Thoracic aorta (tissue), 2 donors: ENCODE measurements at regions not wholly inside any gene's neighbourhood (a gene's known extent, or its start where the extent isn't known, plus 50 kb on each side); places are given as distances from the start of the nearest gene placed in this dataset.

Experiments
- ATAC-seq: fragments of 150-250 bp; one replicate; pipeline ENCODE4 v1.8.0; 2017; ENCODE audit warnings: low read depth; ENCODE audit not compliant: insufficient number of reproducible peaks, low FRiP score
- DNase-seq: peaks from one replicate; pipeline ENCODE4 v3.0.0-alpha.2; 2020; ENCODE audit warnings: low spot score
- H3K27ac ChIP-seq, 2 donors: fragments of 200-600 bp; sonication (generic); 1 replicate in 1 of 2; 2 replicates in 1 of 2; pipeline ENCODE4 v1.5.1; 2016; ENCODE audit warnings: mild to moderate bottlenecking in 2 of 2, moderate library complexity in 2 of 2
- H3K27me3 ChIP-seq: fragments of 200-600 bp; sonication (generic); replicated peaks from 2 replicates; pipeline ENCODE4 v1.6.0; 2016; ENCODE audit warnings: mild to moderate bottlenecking; ENCODE audit not compliant: insufficient read depth
- H3K36me3 ChIP-seq: fragments of 200-600 bp; sonication (generic); one replicate; pipeline ENCODE4 v1.5.1; 2016
- H3K4me1 ChIP-seq, 2 donors: fragments of 200-600 bp; sonication (generic); 1 replicate in 1 of 2; 2 replicates in 1 of 2; pipeline versions ENCODE4 v1.5.1 to v1.6.0; 2016; ENCODE audit warnings: low read depth in 2 of 2, mild to moderate bottlenecking in 1 of 2; ENCODE audit not compliant: control insufficient read depth in 1 of 2
- H3K4me3 ChIP-seq: fragments of 200-600 bp; sonication (generic); 2 replicates; pipeline ENCODE4 v1.5.1; 2016; ENCODE audit warnings: mild to moderate bottlenecking
- H3K9me3 ChIP-seq: fragments of 200-600 bp; sonication (generic); 2 replicates; pipeline ENCODE4 v1.5.1; 2016
- CTCF ChIP-seq: fragments of 200-600 bp; sonication (generic); IDR thresholded peaks from one replicate; pipeline ENCODE4 v1.5.1; 2019; ENCODE audit warnings: antibody characterized with exemption

- Histone ChIP-seq H3K4me1 (no peaks in the 10 kb centered on the region), H3K4me3 (no peak overlapping the region), H3K27me3 (no peaks in the 10 kb centered on the region), H3K27ac (no peak overlapping the region), H3K9me3 (no peaks in the 10 kb centered on the region), H3K36me3 (no peaks in the 10 kb centered on the region)
- DNase-seq (no peak), ATAC-seq (no peak)
- no peak for TF ChIP-seq CTCF
Measured at GRCh38 chr16:73482310-73482709, 434.4 kb upstream of the ZFHX3 start.

- no peak for ATAC-seq
Measured at GRCh38 chr16:73480381-73480780, 432.5 kb upstream of the ZFHX3 start.

GRCh38 chr16:73473713-73474112 is 425.8 kb upstream of the ZFHX3 start:
- no peak overlapping the region for H3K4me3 ChIP-seq
- H3K27ac ChIP-seq, result no peak overlapping the region
- ATAC-seq (no peak), DNase-seq (no peak)
- no peaks in the 10 kb centered on the region for H3K27me3 ChIP-seq
- H3K36me3 ChIP-seq, result no peaks in the 10 kb centered on the region
- TF ChIP-seq CTCF, result no peak
- H3K4me1 ChIP-seq, result no peaks in the 10 kb centered on the region
- H3K9me3 ChIP-seq, result no peaks in the 10 kb centered on the region

More at GRCh38 chr16:73480381-73480780, 432.5 kb upstream of the ZFHX3 start:
- Histone ChIP-seq H3K4me3 (no peak overlapping the region), H3K36me3 (no peaks in the 10 kb centered on the region), H3K27me3 (no peaks in the 10 kb centered on the region), H3K9me3 (no peaks in the 10 kb centered on the region), H3K4me1 (no peaks in the 10 kb centered on the region), H3K27ac (no peak overlapping the region)
- TF ChIP-seq CTCF, result no peak
- no peak for DNase-seq

GRCh38 chr16:73464834-73465233 is 416.9 kb upstream of the ZFHX3 start:
- H3K36me3 ChIP-seq, result no peaks in the 10 kb centered on the region
- H3K4me1 ChIP-seq, result no peaks in the 10 kb centered on the region
- no peak overlapping the region for H3K27ac ChIP-seq
- no peaks in the 10 kb centered on the region for H3K27me3 ChIP-seq
- no peak for TF ChIP-seq CTCF
- no peaks in the 10 kb centered on the region for H3K9me3 ChIP-seq
- H3K4me3 ChIP-seq, result no peak overlapping the region
- ATAC-seq, result no peak
- DNase-seq, result no peak

GRCh38 chr16:73459586-73459985 is 411.7 kb upstream of the ZFHX3 start:
- H3K27ac ChIP-seq, result no peak overlapping the region
- DNase-seq, result no peak
- no peak for TF ChIP-seq CTCF
- H3K27me3 ChIP-seq, result no peaks in the 10 kb centered on the region
- no peaks in the 10 kb centered on the region for H3K36me3 ChIP-seq
- H3K9me3 ChIP-seq, result no peaks in the 10 kb centered on the region
- no peaks in the 10 kb centered on the region for H3K4me1 ChIP-seq
- H3K4me3 ChIP-seq, result no peak overlapping the region
- ATAC-seq, result no peak
